Dermis microvascular lymphatic vessel endothelial cell (primary cell): ENCODE measurements at regions not wholly inside any gene's neighbourhood (a gene's known extent, or its start where the extent isn't known, plus 50 kb on each side); places are given as distances from the start of the nearest gene placed in this dataset.

ENCODE experiments used
- DNase-seq, 2 donors: peaks; one replicate each; pipeline versions ENCODE4 v3.0.0 to v3.0.0-alpha.2; 2010; ENCODE audit warnings: low read depth in 2 of 2

GRCh38 chr11:127766734-127767133, 766.2 kb upstream of the KIRREL3 start:
- DNase-seq: no peak

- DNase-seq: no peak
Observed at GRCh38 chr11:127738771-127739286, 738.3 kb upstream of the KIRREL3 start.

GRCh38 chr11:127737499-127737898, 736.9 kb upstream of the KIRREL3 start:
- no peak for DNase-seq

GRCh38 chr11:127733552-127733951, 733.0 kb upstream of the KIRREL3 start:
- peak in 1 of 2 donors; percentile 62 for DNase-seq

GRCh38 chr11:127726367-127726766, 725.8 kb upstream of the KIRREL3 start:
- no peak for DNase-seq

- DNase-seq: no peak
Observed at GRCh38 chr11:127723714-127724113, 723.1 kb upstream of the KIRREL3 start.

GRCh38 chr11:127713226-127713625, 712.7 kb upstream of the KIRREL3 start:
- DNase-seq: no peak

- no peak for DNase-seq
Observed at GRCh38 chr11:127711748-127712147, 711.2 kb upstream of the KIRREL3 start.

GRCh38 chr11:127710831-127711230, 710.3 kb upstream of the KIRREL3 start:
- no peak for DNase-seq

- peak; percentile 3 to 6 for DNase-seq
Observed at GRCh38 chr11:127709960-127710359, 709.4 kb upstream of the KIRREL3 start.

GRCh38 chr11:127693686-127694085, 693.1 kb upstream of the KIRREL3 start:
- DNase-seq: no peak

- peak in 1 of 2 donors; percentile 17 for DNase-seq
Observed at GRCh38 chr11:127683321-127683720, 682.8 kb upstream of the KIRREL3 start.

- no peak for DNase-seq
Observed at GRCh38 chr11:127679816-127680545, 679.4 kb upstream of the KIRREL3 start.

GRCh38 chr11:127678631-127679030, 678.1 kb upstream of the KIRREL3 start:
- DNase-seq: no peak

GRCh38 chr11:127677660-127678425, 677.3 kb upstream of the KIRREL3 start:
- no peak for DNase-seq

- no peak for DNase-seq
Observed at GRCh38 chr11:127675581-127675980, 675.0 kb upstream of the KIRREL3 start.

GRCh38 chr11:127674754-127675153, 674.2 kb upstream of the KIRREL3 start:
- DNase-seq: no peak

GRCh38 chr11:127670374-127671119, 670.0 kb upstream of the KIRREL3 start:
- no peak for DNase-seq

- DNase-seq: peak; percentile 34 to 41
Observed at GRCh38 chr11:127656116-127656836, 655.7 kb upstream of the KIRREL3 start.

GRCh38 chr11:127653076-127653475, 652.5 kb upstream of the KIRREL3 start:
- DNase-seq: no peak

- DNase-seq: no peak
Observed at GRCh38 chr11:127651888-127652221, 651.3 kb upstream of the KIRREL3 start.
